ENCODE measurements at regions not wholly inside any gene's neighbourhood (a gene's known extent, or its start where the extent isn't known, plus 50 kb on each side); places are given as distances from the start of the nearest gene placed in this dataset.

GRCh38 chr1:39085174-39085573, 59.0 kb downstream of the NDUFS5 start:
- Histone ChIP-seq H3K4me1 (ENCODE audit: low read depth) (peaks cover 8% of the 10 kb centered on the region), H3K36me3 (ENCODE audit: low read depth) (no peaks in the 10 kb centered on the region), H3K9me3 (no peaks in the 10 kb centered on the region), H3K4me3 (no peak overlapping the region)
- intact Hi-C loops (cut with DNase I, micrococcal nuclease) = no loop called here
- ATAC-seq (no peak), DNase-seq (no peak)
- TF ChIP-seq, protein P1, sequence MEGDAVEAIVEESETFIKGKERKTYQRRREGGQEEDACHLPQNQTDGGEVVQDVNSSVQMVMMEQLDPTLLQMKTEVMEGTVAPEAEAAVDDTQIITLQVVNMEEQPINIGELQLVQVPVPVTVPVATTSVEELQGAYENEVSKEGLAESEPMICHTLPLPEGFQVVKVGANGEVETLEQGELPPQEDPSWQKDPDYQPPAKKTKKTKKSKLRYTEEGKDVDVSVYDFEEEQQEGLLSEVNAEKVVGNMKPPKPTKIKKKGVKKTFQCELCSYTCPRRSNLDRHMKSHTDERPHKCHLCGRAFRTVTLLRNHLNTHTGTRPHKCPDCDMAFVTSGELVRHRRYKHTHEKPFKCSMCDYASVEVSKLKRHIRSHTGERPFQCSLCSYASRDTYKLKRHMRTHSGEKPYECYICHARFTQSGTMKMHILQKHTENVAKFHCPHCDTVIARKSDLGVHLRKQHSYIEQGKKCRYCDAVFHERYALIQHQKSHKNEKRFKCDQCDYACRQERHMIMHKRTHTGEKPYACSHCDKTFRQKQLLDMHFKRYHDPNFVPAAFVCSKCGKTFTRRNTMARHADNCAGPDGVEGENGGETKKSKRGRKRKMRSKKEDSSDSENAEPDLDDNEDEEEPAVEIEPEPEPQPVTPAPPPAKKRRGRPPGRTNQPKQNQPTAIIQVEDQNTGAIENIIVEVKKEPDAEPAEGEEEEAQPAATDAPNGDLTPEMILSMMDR (IDR thresholded peaks at IDR 0.05) = no peak

GRCh38 chr1:39086386-39086785, 60.2 kb downstream of the NDUFS5 start:
- Histone ChIP-seq H3K36me3 (ENCODE audit: low read depth) (no peaks in the 10 kb centered on the region), H3K4me1 (ENCODE audit: low read depth) (peaks cover 8% of the 10 kb centered on the region), H3K4me3 (no peak overlapping the region), H3K9me3 (no peaks in the 10 kb centered on the region)
- TF ChIP-seq, protein P1 (IDR thresholded peaks at IDR 0.05) = no peak
- intact Hi-C loops (cut with DNase I, micrococcal nuclease) = no loop called here
- no peak for ATAC-seq
- DNase-seq = no peak

- H3K4me3 ChIP-seq = no peak overlapping the region
- intact Hi-C loops (cut with DNase I, micrococcal nuclease) = no loop called here
- no peaks in the 10 kb centered on the region for H3K9me3 ChIP-seq
- DNase-seq (no peak), ATAC-seq (peak; percentile 31)
- peaks cover 7% of the 10 kb centered on the region for H3K4me1 ChIP-seq (ENCODE audit: low read depth)
- H3K36me3 ChIP-seq (ENCODE audit: low read depth) = no peaks in the 10 kb centered on the region
- TF ChIP-seq, protein P1 (IDR thresholded peaks at IDR 0.05) = no peak
Observed at GRCh38 chr1:39086865-39087409, 60.8 kb downstream of the NDUFS5 start.

DNA sequence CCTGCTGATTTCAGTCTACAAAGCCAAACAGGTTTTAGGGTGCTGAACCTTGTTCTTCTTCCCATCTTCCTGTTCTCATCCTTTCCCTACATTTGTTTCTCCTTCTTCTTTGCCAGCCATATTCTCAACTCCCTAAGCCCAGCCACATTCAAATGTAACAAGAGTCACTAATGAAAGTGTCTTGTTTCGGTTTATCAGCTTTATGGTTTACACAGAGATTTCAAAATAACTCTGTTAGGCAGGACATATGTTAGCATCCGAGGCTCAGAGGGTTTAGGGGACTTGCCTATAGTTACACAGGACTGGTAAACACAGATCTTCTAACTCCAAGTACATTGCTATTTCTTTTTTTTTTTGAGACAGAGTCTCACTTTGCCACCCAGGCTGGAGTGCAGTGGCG, 61.3 kb downstream of the NDUFS5 start:
- H3K4me1 ChIP-seq (ENCODE audit: low read depth) = peaks cover 6% of the 10 kb centered on the region
- H3K36me3 ChIP-seq (ENCODE audit: low read depth) = no peaks in the 10 kb centered on the region
- no peak for DNase-seq
- H3K9me3 ChIP-seq = no peaks in the 10 kb centered on the region
- ATAC-seq = no peak
- intact Hi-C loops (cut with DNase I, micrococcal nuclease) = no loop called here
- H3K4me3 ChIP-seq = no peak overlapping the region
- TF ChIP-seq, protein P1 (IDR thresholded peaks at IDR 0.05) = no peak

GRCh38 chr1:39088658-39089057, 62.5 kb downstream of the NDUFS5 start:
- Histone ChIP-seq H3K36me3 (ENCODE audit: low read depth) (no peaks in the 10 kb centered on the region), H3K9me3 (no peaks in the 10 kb centered on the region), H3K4me3 (no peak overlapping the region), H3K4me1 (ENCODE audit: low read depth) (peaks cover 6% of the 10 kb centered on the region)
- ATAC-seq (no peak), DNase-seq (no peak)
- TF ChIP-seq, protein P1 (IDR thresholded peaks at IDR 0.05) = no peak
- intact Hi-C loops (cut with DNase I, micrococcal nuclease) = no loop called here

Data from mucosa of descending colon (tissue), 3 donors.